HUES6 (cell line): ENCODE measurements at regions not wholly inside any gene's neighbourhood (a gene's known extent, or its start where the extent isn't known, plus 50 kb on each side); places are given as distances from the start of the nearest gene placed in this dataset.

ENCODE experiments used
- H3K27ac ChIP-seq: 2 replicates; pipeline ENCODE4 v1.7.0; 2013; ENCODE audit warnings: low read depth, mild to moderate bottlenecking, low read length, inconsistent platforms
- H3K27me3 ChIP-seq: 2 replicates; pipeline ENCODE4 v1.6.1; 2013; ENCODE audit warnings: low read length; ENCODE audit not compliant: control insufficient read depth, insufficient read depth
- H3K36me3 ChIP-seq: 2 replicates; pipeline ENCODE4 v1.6.1; 2013; ENCODE audit warnings: low read length; ENCODE audit not compliant: control insufficient read depth, insufficient read depth
- H3K4me1 ChIP-seq: 2 replicates; pipeline ENCODE4 v1.6.1; 2013; ENCODE audit warnings: low read length; ENCODE audit not compliant: control insufficient read depth, insufficient read depth
- H3K4me3 ChIP-seq: 2 replicates; pipeline ENCODE4 v1.5.1; 2013; ENCODE audit warnings: low read depth, low read length
- H3K9ac ChIP-seq: one replicate; pipeline ENCODE4 v1.6.1; 2013; ENCODE audit warnings: mild to moderate bottlenecking, low read length
- H3K9me3 ChIP-seq: 2 replicates; pipeline ENCODE4 v1.6.1; 2013; ENCODE audit warnings: low read depth, low read length; ENCODE audit not compliant: control insufficient read depth, insufficient read depth

DNA sequence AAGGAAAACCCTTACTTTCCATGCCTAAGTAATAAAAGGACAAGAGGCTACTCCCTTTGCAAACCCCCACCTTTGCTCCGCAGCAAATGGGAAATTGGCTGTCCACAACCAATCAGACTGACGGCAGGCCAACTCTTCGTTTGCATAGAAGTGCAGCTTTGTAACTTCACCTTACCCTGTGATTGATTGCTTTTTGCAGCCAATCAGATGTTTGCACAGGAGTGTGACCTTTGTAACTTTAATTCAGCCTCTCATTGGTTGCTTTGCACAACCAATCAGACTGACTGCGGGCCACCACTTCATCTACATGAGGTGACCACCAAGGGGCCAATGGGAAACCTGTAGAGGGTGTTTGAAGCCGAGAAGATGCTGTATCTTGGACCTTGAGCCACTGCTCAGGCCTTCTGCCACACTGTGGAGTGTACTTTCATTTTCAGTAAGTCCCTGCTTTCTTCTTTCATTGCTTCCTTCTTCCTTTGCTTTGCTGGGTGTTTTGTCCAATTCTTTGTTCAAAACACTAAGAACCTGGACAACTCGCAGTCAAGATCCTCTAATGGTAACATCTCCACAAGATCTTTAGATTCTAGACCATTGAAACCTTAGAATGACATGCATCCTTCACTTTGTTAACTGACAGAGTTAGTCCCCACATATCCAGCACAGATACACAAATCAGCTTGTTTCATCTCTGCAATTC lies 51.3 kb upstream of the FREM1 start:
- H3K9me3 ChIP-seq: no peaks in the 10 kb centered on the region
- H3K36me3 ChIP-seq: no peaks in the 10 kb centered on the region
- H3K4me1 ChIP-seq: no peaks in the 10 kb centered on the region
- H3K27me3 ChIP-seq: no peaks in the 10 kb centered on the region
- no peak overlapping the region for H3K27ac ChIP-seq
- peak overlapping the region; percentile 23; the same call in 1 of the 2 replicates for H3K4me3 ChIP-seq
- H3K9ac ChIP-seq: no peak overlapping the region

DNA sequence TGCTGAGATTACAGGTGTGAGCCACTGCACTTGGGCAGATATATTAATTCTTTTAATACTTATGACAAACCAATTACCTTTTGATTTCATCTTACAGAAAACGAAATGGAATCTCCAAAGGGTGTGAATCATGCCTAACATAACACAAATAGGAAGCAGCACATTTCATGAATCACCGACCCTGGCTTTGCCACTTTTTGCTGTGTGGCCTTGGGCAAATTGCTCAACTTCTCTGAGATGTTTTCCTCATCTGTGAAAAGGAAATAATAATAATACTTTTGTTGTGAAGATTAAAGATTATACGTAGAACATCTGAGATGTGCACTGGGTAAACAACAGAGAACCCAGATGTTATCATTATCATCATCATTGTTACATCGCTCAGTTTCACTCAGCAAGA lies 50.7 kb upstream of the FREM1 start:
- Histone ChIP-seq H3K9ac (no peak overlapping the region), H3K27ac (no peak overlapping the region), H3K9me3 (no peaks in the 10 kb centered on the region), H3K27me3 (no peaks in the 10 kb centered on the region), H3K4me3 (no peak overlapping the region), H3K36me3 (no peaks in the 10 kb centered on the region), H3K4me1 (no peaks in the 10 kb centered on the region)
